SK-N-SH (cell line): ENCODE measurements at regions not wholly inside any gene's neighbourhood (a gene's known extent, or its start where the extent isn't known, plus 50 kb on each side); places are given as distances from the start of the nearest gene placed in this dataset.

Source experiments
- CTCF ChIA-PET: fragments of 300-600, 350-600 bp; formaldehyde crosslinking; extraction: SDS; loops from one replicate; lab custom pipeline; 2021; lab: Yijun Ruan, JAX
- POLR2A ChIA-PET: fragments of 350-600 bp; sonication (Branson Sonifier 250); formaldehyde crosslinking; extraction: SDS; loops from one replicate; lab custom pipeline; 2020; ENCODE audit warnings: antibody characterized with exemption, inconsistent platforms; lab: Yijun Ruan, JAX
- DNase-seq: peaks from one replicate; pipeline ENCODE4 v3.0.0; 2012
- H2AFZ ChIP-seq: fragments of 200-600 bp; sonication (generic); 2 replicates; pipeline ENCODE4 v1.8.1; 2016; ENCODE audit warnings: antibody characterized with exemption, mild to moderate bottlenecking, low read depth
- H3F3A ChIP-seq: fragments of 200-600 bp; sonication (generic); replicated peaks from 2 replicates; pipeline ENCODE3; 2016; ENCODE audit warnings: antibody characterized with exemption, mild to moderate bottlenecking; ENCODE audit not compliant: insufficient read depth
- H3K27ac ChIP-seq, 2 experiments: fragments of 200-500 bp in 1 of 2; fragments of 200-600 bp in 1 of 2; sonication (Bioruptor generic) in 1 of 2; sonication (generic), shearing (Covaris generic) in 1 of 2; 2 replicates each; pipeline versions ENCODE4 v1.5.1 to v1.6.1; 2014 to 2016; ENCODE audit warnings: low read depth in 2 of 2, inconsistent platforms in 1 of 2, low read length in 1 of 2, mild to moderate bottlenecking in 1 of 2, mixed read lengths in 1 of 2
- H3K27me3 ChIP-seq: fragments of 200-600 bp; sonication (generic), shearing (Covaris generic); 2 replicates; pipeline ENCODE4 v1.6.1; 2016; ENCODE audit warnings: mixed run types; ENCODE audit not compliant: insufficient read depth
- H3K36me3 ChIP-seq, 2 experiments: fragments of 200-500 bp in 1 of 2; fragments of 200-600 bp in 1 of 2; sonication (Bioruptor generic) in 1 of 2; sonication (generic) in 1 of 2; replicated peaks in 1 of 2; 2 replicates each; pipeline versions ENCODE3 to v1.5.1; 2014 to 2016; ENCODE audit warnings: low read length in 1 of 2, mild to moderate bottlenecking in 1 of 2; ENCODE audit not compliant: insufficient read depth in 2 of 2, control insufficient read depth in 1 of 2
- H3K4me1 ChIP-seq, 2 experiments: fragments of 200-500 bp in 1 of 2; fragments of 200-600 bp in 1 of 2; sonication (Bioruptor generic) in 1 of 2; sonication (generic), shearing (Covaris generic) in 1 of 2; 2 replicates each; pipeline versions ENCODE4 v1.5.1 to v1.6.1; 2014 to 2016; ENCODE audit warnings: low read depth in 1 of 2, low read length in 1 of 2, mixed run types in 1 of 2; ENCODE audit not compliant: insufficient read depth in 2 of 2, control insufficient read depth in 1 of 2
- H3K4me2 ChIP-seq: fragments of 200-600 bp; sonication (generic), shearing (Covaris generic); 2 replicates; pipeline ENCODE4 v1.6.1; 2017; ENCODE audit warnings: mixed run types
- H3K4me3 ChIP-seq, 2 experiments: fragments of 200-500 bp in 1 of 2; fragments of 200-600 bp in 1 of 2; sonication (Bioruptor generic) in 1 of 2; sonication (generic), shearing (Covaris generic) in 1 of 2; 2 replicates each; pipeline versions ENCODE4 v1.5.1 to v1.8.1; 2014 to 2016; ENCODE audit warnings: low read depth in 2 of 2, inconsistent platforms in 1 of 2, low read length in 1 of 2, mild to moderate bottlenecking in 1 of 2, mixed read lengths in 1 of 2, moderate library complexity in 1 of 2
- H3K79me2 ChIP-seq: fragments of 200-600 bp; sonication (generic); 2 replicates; pipeline ENCODE4 v1.8.1; 2017; ENCODE audit warnings: mild to moderate bottlenecking; ENCODE audit not compliant: insufficient read depth
- H3K9ac ChIP-seq: fragments of 200-600 bp; sonication (generic); 2 replicates; pipeline ENCODE4 v1.6.1; 2017; ENCODE audit warnings: mixed run types
- H3K9me2 ChIP-seq: fragments of 200-600 bp; sonication (generic); 2 replicates; pipeline ENCODE4 v1.6.1; 2017; ENCODE audit warnings: mixed run types
- H3K9me3 ChIP-seq: fragments of 200-600 bp; sonication (generic); 2 replicates; pipeline ENCODE4 v1.6.1; 2017; ENCODE audit warnings: mixed run types, mild to moderate bottlenecking, moderate library complexity
- H4K20me1 ChIP-seq: fragments of 200-600 bp; sonication (generic); 2 replicates; pipeline ENCODE4 v1.6.1; 2017; ENCODE audit warnings: mild to moderate bottlenecking, mixed run types; ENCODE audit not compliant: insufficient read depth
- ELF1 ChIP-seq: IDR thresholded peaks from 2 replicates; pipeline ENCODE4 v1.4.0; 2012
- FOSL2 ChIP-seq: IDR thresholded peaks from 2 replicates; pipeline ENCODE4 v1.4.0; 2012; ENCODE audit warnings: low read depth, mild to moderate bottlenecking, moderate library complexity, borderline replicate concordance
- RCOR1 ChIP-seq: fragments of 150-350 bp; IDR thresholded peaks from 2 replicates; pipeline ENCODE4 v1.6.1; 2017; ENCODE audit warnings: antibody characterized with exemption, low read length
- RXRA ChIP-seq: IDR thresholded peaks from 2 replicates; pipeline ENCODE4 v1.4.0; 2012; ENCODE audit warnings: low read depth, mild to moderate bottlenecking, borderline replicate concordance
- SIN3A ChIP-seq: IDR thresholded peaks from 2 replicates; pipeline ENCODE4 v1.6.1; 2012; ENCODE audit warnings: low read depth, mild to moderate bottlenecking, low read length, moderate library complexity, borderline replicate concordance
- TCF12 ChIP-seq: IDR thresholded peaks from 2 replicates; pipeline ENCODE4 v1.4.0; 2012
- WGBS: methylation state at CpG from one replicate; pipeline ENCODE4 v1.1.6; 2017; ENCODE audit warnings: low lambda C conversion rate; 5-methylcytosine and 5-hydroxymethylcytosine counted together
- TF ChIP-seq, protein P1 (sequence below): fragments of 150-350 bp; IDR thresholded peaks from 2 replicates; pipeline ENCODE4 v1.6.1; 2017; ENCODE audit warnings: antibody characterized with exemption, low read length, low read depth, borderline replicate concordance
- TF ChIP-seq, protein P2 (sequence below): IDR thresholded peaks from 2 replicates; pipeline ENCODE4 v1.6.1; 2012; ENCODE audit warnings: mild to moderate bottlenecking, low read depth, low read length, moderate library complexity

DNA sequence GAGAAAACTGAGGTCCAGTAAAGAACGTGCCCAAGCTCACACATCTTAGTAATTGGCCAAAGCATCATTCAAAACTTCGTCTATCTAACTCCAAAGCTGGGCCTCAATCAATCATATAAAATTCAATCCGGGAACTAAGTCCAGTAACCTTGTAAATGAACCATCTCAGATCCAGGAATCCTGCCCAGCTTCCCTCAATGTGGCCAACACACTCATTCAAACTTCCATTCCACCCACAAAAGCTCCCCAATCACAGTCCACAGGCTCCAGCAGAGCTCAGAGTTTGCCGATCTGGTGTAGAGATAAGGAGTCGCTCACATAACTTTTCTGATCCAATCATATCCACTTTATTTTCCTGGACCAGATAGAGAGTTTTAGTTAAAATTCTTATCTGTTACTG lies 144.8 kb downstream of the SPATA18 start:
- Histone ChIP-seq H3K36me3 (no peaks in the 10 kb centered on the region), H3K9me3 (no peaks in the 10 kb centered on the region), H4K20me1 (no peaks in the 10 kb centered on the region), H3K9me2 (no peaks in the 10 kb centered on the region), H3K9ac (no peak overlapping the region), H3K79me2 (no peaks in the 10 kb centered on the region), H3K4me1 (no peaks in the 10 kb centered on the region), H2AFZ (no peak overlapping the region), H3K27ac (no peak overlapping the region), H3F3A (no peaks in the 10 kb centered on the region), H3K4me2 (no peak overlapping the region), H3K27me3 (no peaks in the 10 kb centered on the region), H3K4me3 (no peak overlapping the region)
- DNase-seq = no peak
- ChIA-PET CTCF (no interaction called here), POLR2A (no interaction called here)
- WGBS = 17% methylated on average over 5 of the region's 5 CpGs
- TF ChIP-seq SIN3A = no peak
- no peak for TF ChIP-seq TCF12
- TF ChIP-seq ELF1 = no peak
- TF ChIP-seq, protein P1, sequence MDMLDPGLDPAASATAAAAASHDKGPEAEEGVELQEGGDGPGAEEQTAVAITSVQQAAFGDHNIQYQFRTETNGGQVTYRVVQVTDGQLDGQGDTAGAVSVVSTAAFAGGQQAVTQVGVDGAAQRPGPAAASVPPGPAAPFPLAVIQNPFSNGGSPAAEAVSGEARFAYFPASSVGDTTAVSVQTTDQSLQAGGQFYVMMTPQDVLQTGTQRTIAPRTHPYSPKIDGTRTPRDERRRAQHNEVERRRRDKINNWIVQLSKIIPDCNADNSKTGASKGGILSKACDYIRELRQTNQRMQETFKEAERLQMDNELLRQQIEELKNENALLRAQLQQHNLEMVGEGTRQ = no peak
- no peak for TF ChIP-seq RCOR1
- TF ChIP-seq, protein P2, sequence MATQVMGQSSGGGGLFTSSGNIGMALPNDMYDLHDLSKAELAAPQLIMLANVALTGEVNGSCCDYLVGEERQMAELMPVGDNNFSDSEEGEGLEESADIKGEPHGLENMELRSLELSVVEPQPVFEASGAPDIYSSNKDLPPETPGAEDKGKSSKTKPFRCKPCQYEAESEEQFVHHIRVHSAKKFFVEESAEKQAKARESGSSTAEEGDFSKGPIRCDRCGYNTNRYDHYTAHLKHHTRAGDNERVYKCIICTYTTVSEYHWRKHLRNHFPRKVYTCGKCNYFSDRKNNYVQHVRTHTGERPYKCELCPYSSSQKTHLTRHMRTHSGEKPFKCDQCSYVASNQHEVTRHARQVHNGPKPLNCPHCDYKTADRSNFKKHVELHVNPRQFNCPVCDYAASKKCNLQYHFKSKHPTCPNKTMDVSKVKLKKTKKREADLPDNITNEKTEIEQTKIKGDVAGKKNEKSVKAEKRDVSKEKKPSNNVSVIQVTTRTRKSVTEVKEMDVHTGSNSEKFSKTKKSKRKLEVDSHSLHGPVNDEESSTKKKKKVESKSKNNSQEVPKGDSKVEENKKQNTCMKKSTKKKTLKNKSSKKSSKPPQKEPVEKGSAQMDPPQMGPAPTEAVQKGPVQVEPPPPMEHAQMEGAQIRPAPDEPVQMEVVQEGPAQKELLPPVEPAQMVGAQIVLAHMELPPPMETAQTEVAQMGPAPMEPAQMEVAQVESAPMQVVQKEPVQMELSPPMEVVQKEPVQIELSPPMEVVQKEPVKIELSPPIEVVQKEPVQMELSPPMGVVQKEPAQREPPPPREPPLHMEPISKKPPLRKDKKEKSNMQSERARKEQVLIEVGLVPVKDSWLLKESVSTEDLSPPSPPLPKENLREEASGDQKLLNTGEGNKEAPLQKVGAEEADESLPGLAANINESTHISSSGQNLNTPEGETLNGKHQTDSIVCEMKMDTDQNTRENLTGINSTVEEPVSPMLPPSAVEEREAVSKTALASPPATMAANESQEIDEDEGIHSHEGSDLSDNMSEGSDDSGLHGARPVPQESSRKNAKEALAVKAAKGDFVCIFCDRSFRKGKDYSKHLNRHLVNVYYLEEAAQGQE = no peak

DNA sequence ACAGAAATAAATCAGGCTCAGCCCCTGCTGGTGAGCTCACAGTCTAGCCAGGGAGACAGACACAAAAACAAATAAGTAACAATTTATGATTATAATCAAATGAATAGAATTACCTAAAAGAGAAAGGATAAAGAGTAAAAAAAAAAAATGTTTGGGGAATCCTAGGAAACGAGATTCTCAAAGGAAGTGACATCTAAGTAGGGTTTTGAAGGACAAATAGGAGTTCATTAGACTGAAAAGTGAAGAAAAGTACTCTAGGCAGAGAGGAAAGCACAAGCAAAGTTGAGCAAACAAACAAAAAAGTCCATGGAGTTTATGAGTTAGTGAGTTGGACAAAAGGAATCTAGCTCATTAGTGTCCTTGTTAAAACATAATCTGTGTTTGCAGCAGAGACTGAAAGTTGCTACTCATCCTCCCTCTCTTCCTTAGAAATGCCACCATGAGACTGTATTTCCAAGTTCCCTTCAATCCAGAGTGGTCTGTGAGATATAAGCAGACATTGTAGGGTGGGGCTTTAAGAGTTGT lies 145.6 kb downstream of the SPATA18 start:
- no peaks in the 10 kb centered on the region for H3K9me2 ChIP-seq
- no peak overlapping the region for H3K9ac ChIP-seq
- no peaks in the 10 kb centered on the region for H3K36me3 ChIP-seq
- no peaks in the 10 kb centered on the region for H3K9me3 ChIP-seq
- ChIA-PET POLR2A (no interaction called here), CTCF (no interaction called here)
- no peaks in the 10 kb centered on the region for H3K4me1 ChIP-seq
- no peaks in the 10 kb centered on the region for H3K27me3 ChIP-seq
- H2AFZ ChIP-seq = no peak overlapping the region
- no peak for DNase-seq
- no peak overlapping the region for H3K4me2 ChIP-seq
- TF ChIP-seq FOSL2 = no peak
- TF ChIP-seq RXRA = no peak
- no peak for TF ChIP-seq ELF1
- no peaks in the 10 kb centered on the region for H4K20me1 ChIP-seq
- 7% methylated on average over 1 of the region's 1 CpG for WGBS
- no peaks in the 10 kb centered on the region for H3F3A ChIP-seq
- no peak overlapping the region for H3K4me3 ChIP-seq
- no peaks in the 10 kb centered on the region for H3K79me2 ChIP-seq
- no peak overlapping the region for H3K27ac ChIP-seq
